HG03342 (cell line): ENCODE measurements at regions not wholly inside any gene's neighbourhood (a gene's known extent, or its start where the extent isn't known, plus 50 kb on each side); places are given as distances from the start of the nearest gene placed in this dataset.

Source experiments
- ATAC-seq: cut with Tn5 transposase; IDR thresholded peaks from one replicate; pipeline ENCODE4 v1.9.1; 2021; ENCODE audit warnings: mild to moderate bottlenecking, moderate library complexity; ENCODE audit not compliant: unreplicated experiment

- ATAC-seq, result no peak
Measured at GRCh38 chr5:3734632-3735031, 139.0 kb downstream of the IRX1 start.

GRCh38 chr5:3736466-3736865 lies 140.8 kb downstream of the IRX1 start:
- ATAC-seq, result no peak

- ATAC-seq, result no peak
Measured at GRCh38 chr5:3736926-3737325, 141.3 kb downstream of the IRX1 start.

- no peak for ATAC-seq
Measured at GRCh38 chr5:3738919-3739318, 143.3 kb downstream of the IRX1 start.

- no peak for ATAC-seq
Measured at GRCh38 chr5:3740546-3741373, 145.1 kb downstream of the IRX1 start.

- no peak for ATAC-seq
Measured at GRCh38 chr5:3741374-3741770, 145.7 kb downstream of the IRX1 start.

GRCh38 chr5:3742750-3743149 lies 147.1 kb downstream of the IRX1 start:
- ATAC-seq, result no peak

- no peak for ATAC-seq
Measured at GRCh38 chr5:3751846-3752245, 156.2 kb downstream of the IRX1 start.

- no peak for ATAC-seq
Measured at GRCh38 chr5:3778000-3778550, 182.4 kb downstream of the IRX1 start.

- no peak for ATAC-seq
Measured at GRCh38 chr5:3778945-3779344, 183.3 kb downstream of the IRX1 start.

- ATAC-seq, result no peak
Measured at GRCh38 chr5:3780278-3780677, 184.6 kb downstream of the IRX1 start.

GRCh38 chr5:3780907-3781306 lies 185.3 kb downstream of the IRX1 start:
- no peak for ATAC-seq

GRCh38 chr5:3784854-3785253 lies 189.2 kb downstream of the IRX1 start:
- no peak for ATAC-seq

GRCh38 chr5:3786165-3786564 lies 190.5 kb downstream of the IRX1 start:
- no peak for ATAC-seq

GRCh38 chr5:3786891-3787430 lies 191.3 kb downstream of the IRX1 start:
- no peak for ATAC-seq

- no peak for ATAC-seq
Measured at GRCh38 chr5:3787604-3788003, 192.0 kb downstream of the IRX1 start.

- no peak for ATAC-seq
Measured at GRCh38 chr5:3789519-3790193, 194.0 kb downstream of the IRX1 start.

- no peak for ATAC-seq
Measured at GRCh38 chr5:3793162-3793561, 197.5 kb downstream of the IRX1 start.

GRCh38 chr5:3794611-3795010 lies 199.0 kb downstream of the IRX1 start:
- ATAC-seq, result no peak

- no peak for ATAC-seq
Measured at GRCh38 chr5:3796736-3797135, 201.1 kb downstream of the IRX1 start.

- no peak for ATAC-seq
Measured at GRCh38 chr5:3801967-3802366, 206.3 kb downstream of the IRX1 start.

GRCh38 chr5:3809455-3809854 lies 213.8 kb downstream of the IRX1 start:
- ATAC-seq, result no peak
